CD4-positive, alpha-beta T cell treated with Interferon alpha-2 for 1 hour (primary cell): ENCODE measurements at regions not wholly inside any gene's neighbourhood (a gene's known extent, or its start where the extent isn't known, plus 50 kb on each side); places are given as distances from the start of the nearest gene placed in this dataset.

ENCODE experiments used
- DNase-seq, 2 donors: peaks; one replicate each; pipeline ENCODE4 v3.0.0-alpha.2; 2020 to 2022

- DNase-seq: no peak
These were observed 64.8 kb upstream of the PPM1J start for GRCh38 chr1:112779665-112780526.

- no peak for DNase-seq
These were observed 63.0 kb upstream of the PPM1J start for GRCh38 chr1:112778137-112778536.

- DNase-seq: no peak
These were observed 61.6 kb upstream of the PPM1J start for GRCh38 chr1:112776688-112777087.

GRCh38 chr1:112772781-112773180 lies 57.6 kb upstream of the PPM1J start:
- no peak for DNase-seq

- no peak for DNase-seq
These were observed 55.6 kb upstream of the PPM1J start for GRCh38 chr1:112770724-112771123.

- no peak for DNase-seq
These were observed 54.5 kb upstream of the PPM1J start for GRCh38 chr1:112769611-112770010.

GRCh38 chr1:112767646-112768045 lies 52.5 kb upstream of the PPM1J start:
- no peak for DNase-seq
